ENCODE measurements at regions not wholly inside any gene's neighbourhood (a gene's known extent, or its start where the extent isn't known, plus 50 kb on each side); places are given as distances from the start of the nearest gene placed in this dataset.

DNA sequence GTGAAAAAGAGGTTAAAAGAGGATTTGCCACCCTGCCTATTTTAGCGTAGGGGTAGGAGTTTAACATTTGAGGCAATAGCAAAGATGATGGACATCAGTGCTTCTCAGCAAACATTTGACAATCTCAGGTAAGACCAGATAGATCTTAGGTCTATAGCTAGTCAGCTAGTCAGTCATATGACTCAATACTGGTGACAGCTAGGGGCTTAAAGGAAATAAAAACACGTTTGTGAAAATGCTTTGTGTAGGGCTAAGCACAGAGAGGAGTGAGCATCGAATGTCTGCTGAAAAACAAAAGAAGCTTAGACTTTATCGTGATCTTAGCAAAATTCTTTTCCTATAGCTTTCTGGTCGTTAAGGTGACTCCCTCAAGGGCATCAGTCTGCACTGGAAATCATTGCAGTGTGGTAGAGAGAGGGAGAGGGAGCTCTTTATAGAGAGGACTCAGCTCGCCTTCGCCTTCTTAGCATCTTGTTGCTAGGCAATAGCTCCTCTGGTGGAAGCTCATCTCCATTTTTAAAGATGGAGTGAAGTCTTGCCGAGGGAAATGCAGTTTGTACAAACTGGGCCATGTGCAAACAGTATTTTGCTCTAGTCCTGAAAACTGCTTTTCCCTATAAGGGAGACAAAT is 62.8 kb upstream of the SLC38A11 start:
- no peak overlapping the region for H3K4me2 ChIP-seq (ENCODE audit: low read length)
- H2AK5ac ChIP-seq (ENCODE audit: low read length): no peak overlapping the region
- H3K27me3 ChIP-seq (ENCODE audit: insufficient read depth, low read length): no peaks in the 10 kb centered on the region
- no peak overlapping the region for H4K91ac ChIP-seq (ENCODE audit: low read depth, low read length)
- H2BK5ac ChIP-seq (ENCODE audit: low read depth, low read length, poor library complexity): no peak overlapping the region
- H3K14ac ChIP-seq (ENCODE audit: low read length): no peak overlapping the region
- no peak overlapping the region for H2BK120ac ChIP-seq (ENCODE audit: insufficient read depth, low read length, poor library complexity)
- no peaks in the 10 kb centered on the region for H3K36me3 ChIP-seq (ENCODE audit: control insufficient read depth in 1 of 2, insufficient read depth in 2 of 2, low read length in 2 of 2)
- H4K12ac ChIP-seq (ENCODE audit: low read depth, low read length): no peak overlapping the region
- no CpG with 5 or more reads among the region's 8 CpGs for WGBS (ENCODE audit: extremely low coverage, insufficient coverage, insufficient read length)
- H3K4ac ChIP-seq (ENCODE audit: low read depth, low read length): no peak overlapping the region
- no peaks in the 10 kb centered on the region for H3K9me3 ChIP-seq (ENCODE audit: insufficient read depth, low read depth, low read length)
- no peak for DNase-seq
- no peak overlapping the region for H3K18ac ChIP-seq (ENCODE audit: low read length)
- no peak overlapping the region for H4K8ac ChIP-seq (ENCODE audit: low read depth, low read length)
- H3K27ac ChIP-seq (ENCODE audit: low read depth, low read length): no peak overlapping the region
- H2BK12ac ChIP-seq (ENCODE audit: low read length): no peak overlapping the region
- H3K79me2 ChIP-seq (ENCODE audit: control insufficient read depth, insufficient read depth, low read length, poor library complexity): no peaks in the 10 kb centered on the region
- H3K9ac ChIP-seq (ENCODE audit: low read length): no peak overlapping the region
- H3K4me1 ChIP-seq (ENCODE audit: control insufficient read depth in 1 of 2, insufficient read depth in 2 of 2, low read length in 2 of 2): no peaks in the 10 kb centered on the region
- H3K79me1 ChIP-seq (ENCODE audit: low read length): no peaks in the 10 kb centered on the region
- no peak overlapping the region for H3K23ac ChIP-seq (ENCODE audit: low read length)
- no peak overlapping the region for H3K4me3 ChIP-seq (ENCODE audit: low read depth, low read length)
- H2AFZ ChIP-seq (ENCODE audit: insufficient read depth, low read length, poor library complexity): no peak overlapping the region

DNA sequence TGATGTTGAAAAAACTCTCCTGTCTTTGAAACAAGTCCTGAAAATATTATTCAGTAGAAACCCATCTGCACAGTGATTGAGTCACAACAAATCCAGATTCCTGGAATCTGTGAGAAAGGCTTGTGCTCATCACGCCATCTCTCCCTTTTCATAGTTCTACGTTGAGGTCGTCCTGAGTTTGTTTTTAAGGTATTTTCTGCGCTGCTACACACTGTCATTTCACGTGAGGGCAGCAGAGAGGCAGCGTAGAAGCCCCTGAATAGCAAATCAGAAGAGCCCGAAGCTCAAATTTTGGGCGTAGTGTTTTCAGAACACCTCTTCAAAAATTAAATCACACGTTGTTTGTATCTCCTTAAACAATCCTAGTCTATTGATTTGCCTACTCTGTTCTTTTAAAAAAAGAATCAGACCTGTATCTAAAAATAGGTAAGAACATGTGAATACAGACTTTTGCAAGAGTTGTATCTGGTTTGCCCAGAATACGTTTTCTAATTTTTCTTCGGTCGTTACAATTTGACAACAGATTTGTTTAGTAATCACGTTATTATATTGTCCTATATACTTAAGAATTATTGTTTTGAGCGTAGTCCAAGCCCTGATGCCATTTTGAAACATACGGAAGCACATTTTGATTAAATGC is 61.6 kb upstream of the SLC38A11 start:
- H3K4ac ChIP-seq (ENCODE audit: low read depth, low read length): no peak overlapping the region
- no peaks in the 10 kb centered on the region for H3K79me1 ChIP-seq (ENCODE audit: low read length)
- no peak overlapping the region for H2AK5ac ChIP-seq (ENCODE audit: low read length)
- no peak overlapping the region for H4K8ac ChIP-seq (ENCODE audit: low read depth, low read length)
- peak; percentile 48 to 72 for DNase-seq
- no peaks in the 10 kb centered on the region for H3K79me2 ChIP-seq (ENCODE audit: control insufficient read depth, insufficient read depth, low read length, poor library complexity)
- H3K4me3 ChIP-seq (ENCODE audit: low read depth, low read length): no peak overlapping the region
- H4K12ac ChIP-seq (ENCODE audit: low read depth, low read length): no peak overlapping the region
- H3K27ac ChIP-seq (ENCODE audit: low read depth, low read length): no peak overlapping the region
- H3K4me2 ChIP-seq (ENCODE audit: low read length): no peak overlapping the region
- H3K9ac ChIP-seq (ENCODE audit: low read length): no peak overlapping the region
- no peak overlapping the region for H3K23ac ChIP-seq (ENCODE audit: low read length)
- H3K36me3 ChIP-seq (ENCODE audit: control insufficient read depth in 1 of 2, insufficient read depth in 2 of 2, low read length in 2 of 2): no peaks in the 10 kb centered on the region
- H2BK12ac ChIP-seq (ENCODE audit: low read length): no peak overlapping the region
- H3K18ac ChIP-seq (ENCODE audit: low read length): no peak overlapping the region
- H3K4me1 ChIP-seq (ENCODE audit: control insufficient read depth in 1 of 2, insufficient read depth in 2 of 2, low read length in 2 of 2): no peaks in the 10 kb centered on the region
- no peak overlapping the region for H2BK120ac ChIP-seq (ENCODE audit: insufficient read depth, low read length, poor library complexity)
- WGBS (ENCODE audit: extremely low coverage, insufficient coverage, insufficient read length): no CpG with 5 or more reads among the region's 15 CpGs
- H2AFZ ChIP-seq (ENCODE audit: insufficient read depth, low read length, poor library complexity): no peak overlapping the region
- no peak overlapping the region for H2BK5ac ChIP-seq (ENCODE audit: low read depth, low read length, poor library complexity)
- H3K9me3 ChIP-seq (ENCODE audit: insufficient read depth, low read depth, low read length): no peaks in the 10 kb centered on the region
- no peaks in the 10 kb centered on the region for H3K27me3 ChIP-seq (ENCODE audit: insufficient read depth, low read length)
- no peak overlapping the region for H3K14ac ChIP-seq (ENCODE audit: low read length)
- H4K91ac ChIP-seq (ENCODE audit: low read depth, low read length): no peak overlapping the region

DNA sequence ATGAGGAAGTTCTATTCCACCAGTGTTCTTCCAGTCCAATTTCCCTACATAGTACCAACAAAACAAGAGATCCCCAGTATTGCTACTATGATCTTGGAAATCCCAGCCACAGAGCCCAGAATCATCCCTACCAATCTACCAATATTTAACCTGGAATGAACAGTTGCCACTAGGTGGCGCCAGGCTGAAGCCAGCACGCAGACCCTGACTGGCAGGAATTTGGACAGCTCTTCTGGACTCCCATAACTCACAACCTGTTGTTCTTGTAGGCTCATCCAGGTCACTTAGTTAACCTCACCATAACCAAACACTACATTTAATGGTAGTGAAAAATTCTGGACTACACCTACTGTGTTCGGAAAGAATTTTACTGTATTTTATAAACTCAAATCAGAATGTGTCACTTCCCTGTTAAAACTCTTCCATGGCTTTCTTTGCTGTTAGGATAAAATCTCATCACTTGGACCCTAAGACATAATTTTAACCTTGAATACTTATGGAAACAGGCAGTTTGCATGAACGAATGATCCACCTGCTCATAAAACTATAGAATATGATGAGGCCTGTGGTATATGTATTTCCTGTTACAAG is 59.8 kb upstream of the SLC38A11 start:
- Histone ChIP-seq H3K23ac (ENCODE audit: low read length) (no peak overlapping the region), H3K4me1 (ENCODE audit: control insufficient read depth in 1 of 2, insufficient read depth in 2 of 2, low read length in 2 of 2) (no peaks in the 10 kb centered on the region), H3K4me2 (ENCODE audit: low read length) (no peak overlapping the region), H2AFZ (ENCODE audit: insufficient read depth, low read length, poor library complexity) (no peak overlapping the region), H4K12ac (ENCODE audit: low read depth, low read length) (no peak overlapping the region), H2BK12ac (ENCODE audit: low read length) (no peak overlapping the region), H3K18ac (ENCODE audit: low read length) (no peak overlapping the region), H4K8ac (ENCODE audit: low read depth, low read length) (no peak overlapping the region), H4K91ac (ENCODE audit: low read depth, low read length) (no peak overlapping the region), H2BK5ac (ENCODE audit: low read depth, low read length, poor library complexity) (no peak overlapping the region), H3K27me3 (ENCODE audit: insufficient read depth, low read length) (no peaks in the 10 kb centered on the region), H3K9me3 (ENCODE audit: insufficient read depth, low read depth, low read length) (no peaks in the 10 kb centered on the region), H2BK120ac (ENCODE audit: insufficient read depth, low read length, poor library complexity) (no peak overlapping the region), H3K36me3 (ENCODE audit: control insufficient read depth in 1 of 2, insufficient read depth in 2 of 2, low read length in 2 of 2) (no peaks in the 10 kb centered on the region), H3K79me2 (ENCODE audit: control insufficient read depth, insufficient read depth, low read length, poor library complexity) (no peaks in the 10 kb centered on the region), H3K14ac (ENCODE audit: low read length) (no peak overlapping the region), H3K27ac (ENCODE audit: low read depth, low read length) (no peak overlapping the region), H3K79me1 (ENCODE audit: low read length) (no peaks in the 10 kb centered on the region), H3K4ac (ENCODE audit: low read depth, low read length) (no peak overlapping the region), H3K4me3 (ENCODE audit: low read depth, low read length) (no peak overlapping the region), H3K9ac (ENCODE audit: low read length) (no peak overlapping the region), H2AK5ac (ENCODE audit: low read length) (no peak overlapping the region)
- DNase-seq: peak; percentile 73 to 90
- no CpG with 5 or more reads among the region's 4 CpGs for WGBS (ENCODE audit: extremely low coverage, insufficient coverage, insufficient read length)

DNA sequence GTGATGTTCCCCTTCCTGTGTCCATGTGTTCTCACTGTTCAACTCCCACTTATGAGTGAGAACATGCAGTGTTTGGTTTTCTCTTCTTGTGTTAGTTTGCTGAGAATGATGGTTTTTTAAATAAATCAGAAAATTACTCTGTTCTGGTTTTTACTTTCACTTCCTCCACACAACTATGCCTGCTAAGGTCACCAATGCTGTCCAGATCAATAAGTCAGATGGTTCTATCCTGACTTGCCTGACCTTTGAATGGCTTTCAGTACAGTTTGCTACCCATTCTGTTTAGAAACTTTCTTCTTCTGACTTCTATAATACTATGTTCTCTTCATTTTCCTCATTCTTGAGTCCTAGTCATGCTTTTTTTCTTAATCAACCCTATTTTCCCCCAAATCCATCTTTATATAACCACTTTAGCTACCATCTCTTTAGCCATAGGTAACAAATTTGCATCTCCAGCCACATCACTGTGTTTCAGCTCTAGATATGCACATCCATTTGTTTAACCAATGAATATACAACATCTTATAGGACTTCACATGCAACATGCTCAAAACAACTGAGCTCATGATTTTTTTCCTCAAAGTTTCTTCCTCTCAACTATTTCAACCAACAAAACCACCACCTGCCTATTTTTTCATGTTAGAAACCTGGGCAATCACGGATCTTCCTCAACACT is 58.8 kb upstream of the SLC38A11 start:
- Histone ChIP-seq H2AFZ (ENCODE audit: insufficient read depth, low read length, poor library complexity) (no peak overlapping the region), H3K9me3 (ENCODE audit: insufficient read depth, low read depth, low read length) (no peaks in the 10 kb centered on the region), H2BK12ac (ENCODE audit: low read length) (no peak overlapping the region), H2AK5ac (ENCODE audit: low read length) (no peak overlapping the region), H4K91ac (ENCODE audit: low read depth, low read length) (no peak overlapping the region), H3K9ac (ENCODE audit: low read length) (no peak overlapping the region), H3K27me3 (ENCODE audit: insufficient read depth, low read length) (no peaks in the 10 kb centered on the region), H3K23ac (ENCODE audit: low read length) (no peak overlapping the region), H3K79me1 (ENCODE audit: low read length) (no peaks in the 10 kb centered on the region), H3K4me1 (ENCODE audit: control insufficient read depth in 1 of 2, insufficient read depth in 2 of 2, low read length in 2 of 2) (no peaks in the 10 kb centered on the region), H3K4me2 (ENCODE audit: low read length) (no peak overlapping the region), H4K8ac (ENCODE audit: low read depth, low read length) (no peak overlapping the region), H3K14ac (ENCODE audit: low read length) (no peak overlapping the region), H2BK5ac (ENCODE audit: low read depth, low read length, poor library complexity) (no peak overlapping the region), H4K12ac (ENCODE audit: low read depth, low read length) (no peak overlapping the region), H3K79me2 (ENCODE audit: control insufficient read depth, insufficient read depth, low read length, poor library complexity) (no peaks in the 10 kb centered on the region), H3K4ac (ENCODE audit: low read depth, low read length) (no peak overlapping the region), H3K18ac (ENCODE audit: low read length) (no peak overlapping the region), H2BK120ac (ENCODE audit: insufficient read depth, low read length, poor library complexity) (no peak overlapping the region), H3K4me3 (ENCODE audit: low read depth, low read length) (no peak overlapping the region), H3K36me3 (ENCODE audit: control insufficient read depth in 1 of 2, insufficient read depth in 2 of 2, low read length in 2 of 2) (no peaks in the 10 kb centered on the region), H3K27ac (ENCODE audit: low read depth, low read length) (no peak overlapping the region)
- no CpG with 5 or more reads among the region's 1 CpG for WGBS (ENCODE audit: extremely low coverage, insufficient coverage, insufficient read length)
- no peak for DNase-seq

Measured in trophoblast cell (in vitro differentiated cells and primary cell).